ENCODE measurements at regions not wholly inside any gene's neighbourhood (a gene's known extent, or its start where the extent isn't known, plus 50 kb on each side); places are given as distances from the start of the nearest gene placed in this dataset.

GRCh38 chr2:19723021-19723420 is 178.8 kb downstream of the TTC32 start:
- WGBS, 2 donors, result 61% methylated on average over 4 to 6 of the region's 7 CpGs
- DNase-seq, result no peak
- Histone ChIP-seq H3K4me3 (no peak overlapping the region), H3K27me3 (no peaks in the 10 kb centered on the region), H3K36me3 (no peaks in the 10 kb centered on the region), H3K27ac (peak overlapping the region in 2 of 4 donors; percentile 35 to 58), H3K9me3 (no peaks in the 10 kb centered on the region), H3K4me1 (peaks cover 0 to 10% (median 0%) of the 10 kb centered on the region in 3 donors)
- intact Hi-C loops (cut with DNase I), result no loop called here
- no peak for TF ChIP-seq POLR2A (IDR thresholded peaks at IDR 0.05)
- TF ChIP-seq, protein P1, sequence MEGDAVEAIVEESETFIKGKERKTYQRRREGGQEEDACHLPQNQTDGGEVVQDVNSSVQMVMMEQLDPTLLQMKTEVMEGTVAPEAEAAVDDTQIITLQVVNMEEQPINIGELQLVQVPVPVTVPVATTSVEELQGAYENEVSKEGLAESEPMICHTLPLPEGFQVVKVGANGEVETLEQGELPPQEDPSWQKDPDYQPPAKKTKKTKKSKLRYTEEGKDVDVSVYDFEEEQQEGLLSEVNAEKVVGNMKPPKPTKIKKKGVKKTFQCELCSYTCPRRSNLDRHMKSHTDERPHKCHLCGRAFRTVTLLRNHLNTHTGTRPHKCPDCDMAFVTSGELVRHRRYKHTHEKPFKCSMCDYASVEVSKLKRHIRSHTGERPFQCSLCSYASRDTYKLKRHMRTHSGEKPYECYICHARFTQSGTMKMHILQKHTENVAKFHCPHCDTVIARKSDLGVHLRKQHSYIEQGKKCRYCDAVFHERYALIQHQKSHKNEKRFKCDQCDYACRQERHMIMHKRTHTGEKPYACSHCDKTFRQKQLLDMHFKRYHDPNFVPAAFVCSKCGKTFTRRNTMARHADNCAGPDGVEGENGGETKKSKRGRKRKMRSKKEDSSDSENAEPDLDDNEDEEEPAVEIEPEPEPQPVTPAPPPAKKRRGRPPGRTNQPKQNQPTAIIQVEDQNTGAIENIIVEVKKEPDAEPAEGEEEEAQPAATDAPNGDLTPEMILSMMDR (IDR thresholded peaks at IDR 0.05), result no peak

- Histone ChIP-seq H3K4me1 (peaks cover 0 to 10% (median 3%) of the 10 kb centered on the region in 3 donors), H3K9me3 (no peaks in the 10 kb centered on the region), H3K27me3 (no peaks in the 10 kb centered on the region), H3K4me3 (no peak overlapping the region), H3K27ac (peak overlapping the region in 2 of 4 donors; percentile 35 to 49), H3K36me3 (no peaks in the 10 kb centered on the region)
- TF ChIP-seq, protein P1 (IDR thresholded peaks at IDR 0.05), result no peak
- no peak for TF ChIP-seq POLR2A (IDR thresholded peaks at IDR 0.05)
- intact Hi-C loops (cut with DNase I), result no loop called here
- no peak for DNase-seq
- WGBS, 2 donors, result 62 to 65% methylated on average over 2 to 3 of the region's 3 CpGs
These were observed 179.2 kb downstream of the TTC32 start for GRCh38 chr2:19722531-19722971.

- TF ChIP-seq, protein P1 (IDR thresholded peaks at IDR 0.05), result no peak
- TF ChIP-seq POLR2A (IDR thresholded peaks at IDR 0.05), result no peak
- Histone ChIP-seq H3K27ac (no peak overlapping the region), H3K4me3 (no peak overlapping the region), H3K36me3 (no peaks in the 10 kb centered on the region), H3K4me1 (peaks cover 0 to 10% (median 4%) of the 10 kb centered on the region in 3 donors), H3K27me3 (no peaks in the 10 kb centered on the region), H3K9me3 (no peaks in the 10 kb centered on the region)
- intact Hi-C loops (cut with DNase I), result no loop called here
- DNase-seq, result no peak
- WGBS, 2 donors, result 77 to 82% methylated on average over 5 of the region's 5 CpGs
These were observed 181.5 kb downstream of the TTC32 start for GRCh38 chr2:19720306-19720705.

GRCh38 chr2:19719540-19719939 is 182.2 kb downstream of the TTC32 start:
- no peak for TF ChIP-seq POLR2A (IDR thresholded peaks at IDR 0.05)
- TF ChIP-seq, protein P1 (IDR thresholded peaks at IDR 0.05), result no peak
- Histone ChIP-seq H3K4me1 (peaks cover 0 to 10% (median 4%) of the 10 kb centered on the region in 3 donors), H3K4me3 (no peak overlapping the region), H3K9me3 (no peaks in the 10 kb centered on the region), H3K36me3 (no peaks in the 10 kb centered on the region), H3K27me3 (no peaks in the 10 kb centered on the region), H3K27ac (no peak overlapping the region)
- intact Hi-C loops (cut with DNase I), result no loop called here
- WGBS, 2 donors, result 68 to 79% methylated on average over 3 to 5 of the region's 5 CpGs
- no peak for DNase-seq

- no peak for TF ChIP-seq POLR2A (IDR thresholded peaks at IDR 0.05)
- TF ChIP-seq, protein P1 (IDR thresholded peaks at IDR 0.05), result no peak
- H3K27ac ChIP-seq, result peak overlapping the region in 2 of 4 donors; percentile 44 to 63
- no peak for DNase-seq
- no peak overlapping the region for H3K4me3 ChIP-seq
- peaks cover 0 to 4% (median 4%) of the 10 kb centered on the region in 3 donors for H3K4me1 ChIP-seq
- H3K36me3 ChIP-seq, result no peaks in the 10 kb centered on the region
- intact Hi-C loops (cut with DNase I), result no loop called here
- H3K27me3 ChIP-seq, result no peaks in the 10 kb centered on the region
- no peaks in the 10 kb centered on the region for H3K9me3 ChIP-seq
- 67 to 69% methylated on average over 2 of the region's 2 CpGs for WGBS, 2 donors
These were observed 184.3 kb downstream of the TTC32 start for GRCh38 chr2:19717446-19717845.

Measured in esophagus squamous epithelium (tissue), 5 donors.